ENCODE measurements at regions not wholly inside any gene's neighbourhood (a gene's known extent, or its start where the extent isn't known, plus 50 kb on each side); places are given as distances from the start of the nearest gene placed in this dataset.

DNA sequence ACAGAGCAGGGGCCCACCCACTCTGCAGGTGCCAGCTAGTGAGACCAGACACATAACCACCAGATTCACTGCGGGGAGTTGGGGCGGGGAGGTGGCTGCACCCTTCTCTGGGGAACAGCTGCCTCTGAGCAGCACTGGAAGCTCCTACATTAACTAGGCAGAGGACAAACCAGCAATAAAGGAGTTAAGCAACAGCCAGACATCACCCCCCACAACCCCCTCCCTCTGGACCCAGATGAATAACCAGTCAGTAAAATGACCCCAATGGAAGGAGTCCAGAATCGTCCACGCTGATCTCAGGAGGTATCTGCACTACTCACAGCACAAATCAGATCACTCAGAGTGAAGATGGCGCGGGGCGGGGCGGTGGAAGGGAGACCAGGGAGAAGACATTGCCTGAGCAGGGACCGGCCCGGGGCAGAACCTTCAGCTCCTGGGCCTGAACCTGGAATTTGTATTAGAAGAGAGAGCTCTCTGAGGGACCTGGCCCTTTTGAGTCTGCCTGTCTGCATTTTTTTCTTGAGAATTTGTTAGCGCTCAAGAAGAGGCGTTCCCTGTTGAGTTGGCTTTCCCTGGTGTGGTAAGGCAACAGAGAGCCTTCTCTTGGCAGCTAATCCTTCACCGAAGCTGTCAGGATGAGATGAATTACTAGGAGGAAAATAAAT lies 125.5 kb upstream of the NCAM1 start:
- H3K9me3 ChIP-seq (ENCODE audit: control insufficient read depth, low read length): no peaks in the 10 kb centered on the region
- no peak overlapping the region for H3K27ac ChIP-seq
- H3K36me3 ChIP-seq (ENCODE audit: control insufficient read depth, insufficient read depth, low read length): no peaks in the 10 kb centered on the region
- no peak overlapping the region for H2AFZ ChIP-seq
- no peak overlapping the region for H3K4me3 ChIP-seq (ENCODE audit: low read depth, low read length)
- H3K4me1 ChIP-seq: no peaks in the 10 kb centered on the region
- no peak overlapping the region for H3K4me2 ChIP-seq (ENCODE audit: low read length)
- no peak for TF ChIP-seq CTCF (IDR thresholded peaks at IDR 0.05)
- H3K9ac ChIP-seq: no peak overlapping the region
- no peaks in the 10 kb centered on the region for H3K79me2 ChIP-seq
- no peaks in the 10 kb centered on the region for H3K27me3 ChIP-seq (ENCODE audit: control insufficient read depth, insufficient read depth, low read length)

DNA sequence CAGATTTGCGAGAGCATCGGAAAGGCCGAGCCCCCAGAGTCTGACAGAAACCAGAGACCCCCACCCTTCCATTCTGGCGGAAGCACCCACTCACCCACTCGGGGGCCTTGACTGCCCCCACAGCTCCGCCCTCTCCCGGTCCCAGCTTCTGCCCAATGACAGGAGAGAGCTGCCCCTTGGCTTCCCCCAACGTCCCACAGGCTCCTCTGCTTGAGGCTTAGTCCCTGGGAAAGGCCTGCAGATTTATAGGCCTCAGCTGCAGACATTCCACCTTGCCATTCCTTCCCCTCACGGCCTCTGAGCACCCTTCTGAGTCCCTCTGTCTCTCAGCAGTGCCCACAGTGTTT lies 125.0 kb upstream of the NCAM1 start:
- no peaks in the 10 kb centered on the region for H3K79me2 ChIP-seq
- H3K4me2 ChIP-seq (ENCODE audit: low read length): no peak overlapping the region
- no peaks in the 10 kb centered on the region for H3K9me3 ChIP-seq (ENCODE audit: control insufficient read depth, low read length)
- no peaks in the 10 kb centered on the region for H3K4me1 ChIP-seq
- no peak for TF ChIP-seq CTCF (IDR thresholded peaks at IDR 0.05)
- no peak overlapping the region for H3K9ac ChIP-seq
- no peaks in the 10 kb centered on the region for H3K27me3 ChIP-seq (ENCODE audit: control insufficient read depth, insufficient read depth, low read length)
- no peak overlapping the region for H3K4me3 ChIP-seq (ENCODE audit: low read depth, low read length)
- no peaks in the 10 kb centered on the region for H3K36me3 ChIP-seq (ENCODE audit: control insufficient read depth, insufficient read depth, low read length)
- H2AFZ ChIP-seq: no peak overlapping the region
- no peak overlapping the region for H3K27ac ChIP-seq

GRCh38 chr11:112837162-112837826 lies 123.9 kb upstream of the NCAM1 start:
- no peak for TF ChIP-seq CTCF (IDR thresholded peaks at IDR 0.05)
- no peak overlapping the region for H3K4me3 ChIP-seq (ENCODE audit: low read depth, low read length)
- H3K27me3 ChIP-seq (ENCODE audit: control insufficient read depth, insufficient read depth, low read length): no peaks in the 10 kb centered on the region
- H3K9ac ChIP-seq: no peak overlapping the region
- H3K9me3 ChIP-seq (ENCODE audit: control insufficient read depth, low read length): no peaks in the 10 kb centered on the region
- H2AFZ ChIP-seq: no peak overlapping the region
- no peak overlapping the region for H3K27ac ChIP-seq
- no peaks in the 10 kb centered on the region for H3K79me2 ChIP-seq
- no peak overlapping the region for H3K4me2 ChIP-seq (ENCODE audit: low read length)
- no peaks in the 10 kb centered on the region for H3K36me3 ChIP-seq (ENCODE audit: control insufficient read depth, insufficient read depth, low read length)
- H3K4me1 ChIP-seq: no peaks in the 10 kb centered on the region

GRCh38 chr11:112839051-112839450 lies 122.2 kb upstream of the NCAM1 start:
- H3K9me3 ChIP-seq (ENCODE audit: control insufficient read depth, low read length): no peaks in the 10 kb centered on the region
- no peak overlapping the region for H2AFZ ChIP-seq
- no peak overlapping the region for H3K27ac ChIP-seq
- H3K4me1 ChIP-seq: no peaks in the 10 kb centered on the region
- no peak for TF ChIP-seq CTCF (IDR thresholded peaks at IDR 0.05)
- H3K9ac ChIP-seq: no peak overlapping the region
- no peaks in the 10 kb centered on the region for H3K27me3 ChIP-seq (ENCODE audit: control insufficient read depth, insufficient read depth, low read length)
- H3K4me2 ChIP-seq (ENCODE audit: low read length): no peak overlapping the region
- H3K36me3 ChIP-seq (ENCODE audit: control insufficient read depth, insufficient read depth, low read length): no peaks in the 10 kb centered on the region
- H3K4me3 ChIP-seq (ENCODE audit: low read depth, low read length): no peak overlapping the region
- H3K79me2 ChIP-seq: no peaks in the 10 kb centered on the region

DNA sequence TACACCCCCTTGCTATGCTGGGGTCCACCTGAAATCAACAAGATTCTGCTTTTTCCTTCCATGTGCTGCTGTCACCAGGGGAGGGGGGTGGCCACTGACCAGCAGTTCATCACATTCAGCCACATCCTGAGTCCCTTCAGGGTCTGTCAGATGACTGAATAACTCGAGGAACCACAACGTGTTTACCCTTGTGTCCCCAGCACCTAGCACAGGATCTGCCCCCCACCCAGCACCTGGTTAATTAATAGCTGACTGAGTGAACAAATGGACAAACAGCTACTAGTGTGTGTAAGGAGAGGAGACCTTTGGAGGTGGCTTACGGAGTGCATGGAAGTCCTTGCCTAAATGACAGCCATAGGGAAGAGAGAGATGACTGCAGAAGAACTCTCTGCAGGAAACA lies 119.5 kb upstream of the NCAM1 start:
- H2AFZ ChIP-seq: no peak overlapping the region
- TF ChIP-seq CTCF (IDR thresholded peaks at IDR 0.05): no peak
- H3K27ac ChIP-seq: no peak overlapping the region
- no peaks in the 10 kb centered on the region for H3K79me2 ChIP-seq
- H3K36me3 ChIP-seq (ENCODE audit: control insufficient read depth, insufficient read depth, low read length): no peaks in the 10 kb centered on the region
- H3K4me3 ChIP-seq (ENCODE audit: low read depth, low read length): no peak overlapping the region
- no peaks in the 10 kb centered on the region for H3K4me1 ChIP-seq
- H3K27me3 ChIP-seq (ENCODE audit: control insufficient read depth, insufficient read depth, low read length): no peaks in the 10 kb centered on the region
- no peaks in the 10 kb centered on the region for H3K9me3 ChIP-seq (ENCODE audit: control insufficient read depth, low read length)
- no peak overlapping the region for H3K9ac ChIP-seq
- H3K4me2 ChIP-seq (ENCODE audit: low read length): no peak overlapping the region
